ENCODE measurements at regions not wholly inside any gene's neighbourhood (a gene's known extent, or its start where the extent isn't known, plus 50 kb on each side); places are given as distances from the start of the nearest gene placed in this dataset.
"Not testable (repeated sequence)": the region's sequence is repeated elsewhere in the genome, so short reads cannot be mapped to it uniquely, and the experiment has no call there.

DNA sequence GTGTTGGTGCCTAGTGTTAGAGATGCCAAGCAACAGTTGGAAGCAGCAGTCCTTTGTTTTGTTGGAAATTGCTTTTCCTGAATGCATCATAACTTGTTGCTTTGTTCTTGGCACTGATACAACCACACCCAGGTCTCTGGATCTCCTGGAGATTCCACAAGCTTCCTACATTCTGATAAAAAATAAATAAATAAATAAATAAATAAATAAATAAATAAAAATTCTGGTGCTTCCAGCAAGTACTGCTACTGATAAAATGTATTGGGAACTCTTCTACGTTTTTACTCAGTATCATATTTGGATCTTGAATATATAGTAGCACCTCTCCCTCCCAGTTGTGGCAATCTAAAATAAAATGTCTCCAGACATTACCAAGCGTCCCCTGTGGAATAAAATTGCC, 62.7 kb upstream of the GRID2 start:
- DNase-seq: no peak

DNA sequence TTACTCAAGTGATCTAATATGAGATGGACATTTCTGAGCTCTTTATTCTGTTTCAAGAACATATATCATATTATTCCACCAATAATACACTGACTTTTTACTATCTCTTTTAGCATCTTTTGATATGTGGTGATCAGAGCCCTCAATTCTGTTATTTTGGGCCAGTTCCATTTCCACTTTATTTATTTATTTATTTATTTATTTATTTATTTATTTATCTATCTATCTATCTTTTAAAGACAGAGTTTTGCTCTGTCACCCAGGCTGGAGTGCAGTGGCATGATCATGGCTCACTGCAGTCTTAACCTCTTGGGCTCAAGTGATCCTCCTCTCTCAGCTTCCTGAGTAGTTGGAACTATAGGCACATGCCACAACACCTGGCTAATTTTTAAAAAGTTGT, 57.4 kb upstream of the GRID2 start:
- DNase-seq: no peak

DNA sequence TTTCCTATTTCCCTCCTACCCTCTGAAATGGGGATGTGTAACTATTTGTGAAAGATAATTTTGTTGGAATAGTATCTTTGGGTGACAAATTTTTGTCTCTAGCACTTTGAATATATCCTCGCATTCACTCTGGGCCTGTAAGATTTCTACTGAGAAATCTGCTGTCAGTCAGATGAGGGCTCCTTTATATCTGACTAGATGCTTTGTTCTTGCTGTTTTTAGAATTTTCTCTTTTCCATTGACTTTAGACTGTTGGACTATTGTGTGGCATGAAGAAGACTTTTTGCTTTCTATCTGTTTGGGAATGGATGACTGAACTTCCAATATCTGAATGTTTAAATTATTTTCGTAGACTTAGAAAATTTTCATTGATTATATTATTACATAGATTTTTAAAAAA, 54.2 kb upstream of the GRID2 start:
- no peak for DNase-seq

DNA sequence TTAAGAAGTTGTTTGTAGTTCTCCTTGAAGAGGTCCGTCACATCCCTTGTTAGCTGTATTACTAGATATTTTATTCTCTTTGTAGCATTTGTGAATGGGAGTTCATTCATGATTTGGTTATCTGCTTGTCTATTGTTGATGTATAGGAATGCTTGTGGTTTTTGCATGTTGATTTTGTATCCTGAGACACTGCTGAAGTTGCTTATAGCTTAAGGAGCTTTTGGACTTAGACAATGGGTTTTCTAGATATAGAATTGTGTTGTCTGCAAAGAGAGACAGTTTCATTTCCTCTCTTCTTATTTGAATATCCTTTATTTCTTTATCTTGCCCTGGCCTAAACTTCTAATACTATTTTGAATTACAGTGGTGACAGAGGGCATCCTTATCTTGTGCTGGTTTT, 52.1 kb upstream of the GRID2 start:
- no peak for DNase-seq

DNA sequence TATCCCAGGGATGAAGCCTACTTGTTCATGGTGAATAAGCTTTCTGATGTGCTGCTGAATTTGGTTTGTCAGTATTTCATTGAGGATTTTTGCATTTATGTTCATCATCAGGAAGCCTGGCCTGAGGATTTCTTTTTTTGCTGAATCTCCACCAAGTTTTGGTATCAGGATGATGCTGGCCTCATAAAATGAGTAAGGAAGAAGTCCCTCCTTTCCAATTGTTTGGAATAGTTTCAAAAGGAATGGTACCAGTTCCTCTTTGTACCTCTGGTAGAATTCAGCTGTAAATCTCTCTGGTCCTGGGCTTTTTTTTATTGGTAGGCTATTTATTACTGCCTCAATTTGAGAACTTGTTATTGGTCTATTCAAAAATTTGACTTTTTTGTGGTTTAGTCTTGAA, 51.4 kb upstream of the GRID2 start:
- not testable (repeated sequence) for DNase-seq

DNA sequence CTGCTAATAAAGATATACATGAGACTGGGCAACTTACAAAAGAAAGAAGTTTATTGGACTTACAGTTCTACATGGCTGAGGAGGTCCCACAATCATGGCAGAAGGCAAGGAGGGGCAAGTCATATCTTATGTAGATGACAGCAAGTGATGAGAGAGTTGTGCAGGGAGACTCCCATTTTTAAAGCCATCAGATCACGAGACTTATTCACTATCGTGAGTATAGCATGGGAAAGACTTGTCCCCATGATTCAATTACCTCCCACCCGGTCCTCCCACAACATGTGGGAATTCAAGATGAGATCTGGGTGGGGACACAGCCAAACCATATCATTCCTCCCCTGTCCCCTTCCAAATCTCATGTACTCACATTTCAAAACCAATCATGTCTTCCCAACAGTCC, 50.9 kb upstream of the GRID2 start:
- no peak for DNase-seq

DNA sequence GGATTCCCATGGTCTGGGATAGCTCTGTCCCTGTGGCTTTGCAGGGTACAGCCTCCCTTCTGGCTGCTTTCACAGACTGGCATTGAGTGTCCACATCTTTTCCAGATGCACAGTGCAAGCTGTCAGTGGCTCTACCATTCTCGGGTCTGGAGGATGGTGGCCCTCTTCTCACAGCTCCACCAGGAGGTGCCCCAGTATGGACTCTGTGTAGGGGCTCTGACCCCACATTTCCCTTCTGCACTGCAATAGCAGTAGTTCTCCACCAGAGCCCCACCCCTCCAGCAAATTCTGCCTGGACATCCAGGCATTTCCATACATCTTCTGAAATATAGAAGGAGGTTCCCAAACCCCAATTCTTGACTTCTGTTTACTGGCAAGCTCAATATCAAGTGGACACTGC, 50.2 kb upstream of the GRID2 start:
- no peak for DNase-seq
